Kidney capillary endothelial cell (primary cell): ENCODE measurements at regions not wholly inside any gene's neighbourhood (a gene's known extent, or its start where the extent isn't known, plus 50 kb on each side); places are given as distances from the start of the nearest gene placed in this dataset.

Source experiments
- DNase-seq: peaks from one replicate; pipeline ENCODE4 v3.0.0-alpha.2; 2018; ENCODE audit warnings: low spot score

GRCh38 chr18:3358310-3358709 is 91.7 kb upstream of the TGIF1 start:
- no peak for DNase-seq

GRCh38 chr18:3360211-3360610 is 89.8 kb upstream of the TGIF1 start:
- no peak for DNase-seq

- DNase-seq: no peak
These were observed 82.4 kb upstream of the TGIF1 start for GRCh38 chr18:3367491-3368091.

- no peak for DNase-seq
These were observed 81.8 kb upstream of the TGIF1 start for GRCh38 chr18:3368193-3368592.

GRCh38 chr18:3379685-3380084 is 70.3 kb upstream of the TGIF1 start:
- DNase-seq: no peak

- peak; percentile 53 for DNase-seq
These were observed 69.5 kb upstream of the TGIF1 start for GRCh38 chr18:3380384-3380961.

- DNase-seq: no peak
These were observed 66.5 kb upstream of the TGIF1 start for GRCh38 chr18:3383381-3383915.

GRCh38 chr18:3384664-3385563 is 65.1 kb upstream of the TGIF1 start:
- no peak for DNase-seq

GRCh38 chr18:3388323-3388722 is 61.6 kb upstream of the TGIF1 start:
- no peak for DNase-seq

GRCh38 chr18:3388980-3389379 is 61.0 kb upstream of the TGIF1 start:
- DNase-seq: no peak

- DNase-seq: no peak
These were observed 60.0 kb upstream of the TGIF1 start for GRCh38 chr18:3389977-3390376.

- DNase-seq: no peak
These were observed 58.1 kb upstream of the TGIF1 start for GRCh38 chr18:3391704-3392466.

GRCh38 chr18:3392467-3392855 is 57.5 kb upstream of the TGIF1 start:
- no peak for DNase-seq

GRCh38 chr18:3394648-3395047 is 55.3 kb upstream of the TGIF1 start:
- DNase-seq: no peak

- DNase-seq: no peak
These were observed 54.5 kb upstream of the TGIF1 start for GRCh38 chr18:3395466-3395865.

GRCh38 chr18:3397031-3397750 is 52.8 kb upstream of the TGIF1 start:
- no peak for DNase-seq

- no peak for DNase-seq
These were observed 52.2 kb upstream of the TGIF1 start for GRCh38 chr18:3397786-3398185.
